ENCODE measurements at regions not wholly inside any gene's neighbourhood (a gene's known extent, or its start where the extent isn't known, plus 50 kb on each side); places are given as distances from the start of the nearest gene placed in this dataset.

GRCh38 chr9:108139900-108140299 is 650.3 kb upstream of the KLF4 start:
- peaks cover 20% of the 10 kb centered on the region for H3K4me1 ChIP-seq (ENCODE audit: control insufficient read depth, extremely low read depth, insufficient read depth, low read length)
- ChIA-PET POLR2A (no interaction called here), CTCF (no interaction called here)
- intact Hi-C loops (cut with micrococcal nuclease), result loop anchor here (10.0 kb wide), 2 partner anchors 425 to 855 kb away; partner anchors contain the start of gene RAD23B
- no peaks in the 10 kb centered on the region for H3K79me2 ChIP-seq (ENCODE audit: control insufficient read depth, insufficient read depth, low read length)
- no peak overlapping the region for H3K4me3 ChIP-seq (replicated peaks in 1 of 3; ENCODE audit: insufficient read depth in 1 of 3, low read depth in 1 of 3, low read length in 3 of 3)
- no peak for TF ChIP-seq POLR2AphosphoS5 (IDR thresholded peaks at IDR 0.05; ENCODE audit: insufficient read depth, low read depth, low read length)
- no peak for TF ChIP-seq POLR2A (IDR thresholded peaks at IDR 0.05; ENCODE audit: low read depth, low read length)
- TF ChIP-seq EZH2 (IDR thresholded peaks at IDR 0.05; ENCODE audit: borderline replicate concordance, low read depth, low read length, severe bottlenecking), result no peak
- no peak for TF ChIP-seq MYC (IDR thresholded peaks at IDR 0.05; ENCODE audit: low read depth, low read length)
- no peak for TF ChIP-seq JUN (IDR thresholded peaks at IDR 0.05; ENCODE audit: borderline replicate concordance, insufficient read depth, insufficient read length, low read depth)
- TF ChIP-seq MAX (IDR thresholded peaks at IDR 0.05; ENCODE audit: insufficient read depth, insufficient read length), result no peak
- no peak for TF ChIP-seq CTCF (IDR thresholded peaks at IDR 0.05; ENCODE audit: extremely low read depth in 1 of 2, insufficient read depth in 1 of 2, low read depth in 1 of 2, low read length in 2 of 2)
- TF ChIP-seq FOS (IDR thresholded peaks at IDR 0.05; ENCODE audit: borderline replicate concordance, insufficient read depth, low read length), result no peak
- TF ChIP-seq GATA2 (IDR thresholded peaks at IDR 0.05; ENCODE audit: insufficient read depth, insufficient read length, low read depth, low read length), result no peak
- BruUV-seq (replicated peaks), result no TSS peak
- dilution Hi-C loops (cut with MboI; ENCODE audit: extremely low pct_ligation_motif_present, low sequenced_read_pairs), result no loop called here
- H2AFZ ChIP-seq (ENCODE audit: low read depth, low read length), result no peak overlapping the region
- FAIRE-seq (no peak), DNase-seq (ENCODE audit: low read depth, low spot score) (no peak)
- H4K20me1 ChIP-seq (replicated peaks; ENCODE audit: control insufficient read depth, extremely low read depth, insufficient read depth, low read length), result no peaks in the 10 kb centered on the region
- no peak overlapping the region for H3K9ac ChIP-seq (replicated peaks; ENCODE audit: extremely low read depth, insufficient read depth, low read length)
- no peak overlapping the region for H3K27ac ChIP-seq (ENCODE audit: insufficient read depth, low read depth, low read length)
- H3K9me3 ChIP-seq (replicated peaks; ENCODE audit: control insufficient read depth, insufficient read depth, low read length), result no peaks in the 10 kb centered on the region
- no peaks in the 10 kb centered on the region for H3K27me3 ChIP-seq (ENCODE audit: control insufficient read depth in 2 of 2, insufficient read depth in 2 of 2, low read length in 2 of 2)
- no peaks in the 10 kb centered on the region for H3K9me1 ChIP-seq (replicated peaks; ENCODE audit: control insufficient read depth, extremely low read depth, insufficient read depth, low read length)
- no peak overlapping the region for H3K4me2 ChIP-seq (ENCODE audit: insufficient read depth, low read length)
- H3K36me3 ChIP-seq (ENCODE audit: control insufficient read depth in 2 of 2, extremely low read depth in 1 of 2, insufficient read depth in 2 of 2, low read length in 2 of 2), result no peaks in the 10 kb centered on the region

Data from endothelial cell of umbilical vein (primary cell).